Activated B cell treated with CpG ODN at 0.5 μM for 24 hours (primary cell): ENCODE measurements at regions not wholly inside any gene's neighbourhood (a gene's known extent, or its start where the extent isn't known, plus 50 kb on each side); places are given as distances from the start of the nearest gene placed in this dataset.

ENCODE experiments used
- ATAC-seq: fragments of 200-7000 bp; cut with Tn5 transposase; one replicate; pipeline ENCODE4 v1.10.0; 2021; ENCODE audit warnings: low read depth, mild to moderate bottlenecking, moderate library complexity
- CTCF ChIA-PET: fragments of 350-600 bp; sonication (Branson Sonifier 250); formaldehyde crosslinking; loops from one replicate; lab custom pipeline; 2021; ENCODE audit warnings: antibody characterized with exemption; lab: Charles Lee
- POLR2A ChIA-PET: fragments of 350-600 bp; sonication (Branson Sonifier 250); formaldehyde crosslinking; loops from one replicate; lab custom pipeline; 2021; ENCODE audit warnings: antibody characterized with exemption; lab: Charles Lee
- DNase-seq: peaks from one replicate; pipeline ENCODE4 v3.0.0; 2022
- H3K27ac Mint-ChIP-seq: one replicate; pipeline ENCODE4 v1.8.0; 2020; ENCODE audit warnings: mixed read lengths
- H3K27me3 Mint-ChIP-seq: one replicate; pipeline ENCODE4 v1.8.0; 2021; ENCODE audit warnings: mixed read lengths
- H3K36me3 Mint-ChIP-seq: one replicate; pipeline ENCODE4 v1.8.0; 2021; ENCODE audit warnings: low read depth, mixed read lengths
- H3K4me1 Mint-ChIP-seq: one replicate; pipeline ENCODE4 v1.8.0; 2021; ENCODE audit warnings: mixed read lengths
- H3K4me3 Mint-ChIP-seq: one replicate; pipeline ENCODE4 v1.8.0; 2020; ENCODE audit warnings: mild to moderate bottlenecking, mixed read lengths
- H3K9me3 Mint-ChIP-seq: one replicate; pipeline ENCODE4 v1.8.0; 2020; ENCODE audit warnings: mixed read lengths
- CTCF ChIP-seq: fragments of 200-600 bp; IDR thresholded peaks from one replicate; pipeline ENCODE4 v1.8.0; 2022; ENCODE audit warnings: antibody characterized with exemption, mild to moderate bottlenecking
- intact Hi-C: fragments of 100-400 bp; cut with micrococcal nuclease; formaldehyde crosslinking; loops from one replicate; pipeline ENCODE4 v1.15.1; 2024

DNA sequence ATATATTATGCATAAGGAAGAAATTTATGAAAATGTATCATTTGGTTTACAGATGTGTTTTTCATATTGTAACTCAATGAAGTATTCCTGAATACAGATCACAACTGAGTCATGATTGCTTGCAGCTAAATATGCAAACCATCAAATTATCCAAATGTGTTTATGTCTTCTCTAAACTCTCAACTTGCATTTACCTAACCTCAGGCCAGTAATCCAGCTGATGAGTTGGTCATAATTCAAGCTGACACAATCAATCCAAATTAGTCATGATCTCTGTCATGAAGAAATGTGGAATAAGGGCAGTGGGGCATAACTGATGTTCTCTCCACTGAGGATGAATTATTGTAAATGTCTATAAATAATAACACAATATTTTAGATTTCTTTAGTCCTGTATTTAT is 104.8 kb upstream of the CNTN1 start:
- Mint-ChIP-seq H3K27me3 (no peaks in the 10 kb centered on the region), H3K4me1 (no peaks in the 10 kb centered on the region), H3K4me3 (no peak overlapping the region), H3K27ac (no peak overlapping the region), H3K36me3 (no peaks in the 10 kb centered on the region), H3K9me3 (peaks cover 6% of the 10 kb centered on the region)
- intact Hi-C loops = no loop called here
- ATAC-seq (no peak), DNase-seq (no peak)
- no peak for TF ChIP-seq CTCF
- ChIA-PET POLR2A (no interaction called here), CTCF (no interaction called here)

GRCh38 chr12:40587970-40588369 is 104.3 kb upstream of the CNTN1 start:
- no peak for DNase-seq
- no peak for TF ChIP-seq CTCF
- Mint-ChIP-seq H3K27ac (no peak overlapping the region), H3K27me3 (no peaks in the 10 kb centered on the region), H3K4me1 (no peaks in the 10 kb centered on the region), H3K36me3 (no peaks in the 10 kb centered on the region), H3K9me3 (peaks cover 4% of the 10 kb centered on the region), H3K4me3 (no peak overlapping the region)
- POLR2A ChIA-PET = no interaction called here
- no peak for ATAC-seq
- intact Hi-C loops = no loop called here
- CTCF ChIA-PET = no interaction called here

DNA sequence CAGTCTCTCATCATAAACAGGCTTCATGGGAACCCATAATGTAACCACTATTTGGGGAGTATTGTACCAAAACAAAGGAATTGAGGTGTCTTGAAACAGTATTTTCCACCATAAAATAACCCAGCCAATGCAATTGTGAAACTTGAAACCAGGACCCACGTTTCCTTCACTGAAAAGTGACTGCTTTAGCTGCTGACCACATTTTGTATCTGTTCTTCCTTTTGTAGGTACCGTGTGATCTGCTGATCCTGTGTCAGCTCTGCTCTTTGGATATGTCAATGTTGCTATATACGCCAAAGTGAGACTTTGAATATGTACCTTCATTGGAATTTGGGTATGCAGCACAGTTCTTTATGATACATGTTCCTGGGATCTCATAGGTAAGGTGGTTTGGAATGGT is 95.1 kb upstream of the CNTN1 start:
- ATAC-seq (no peak), DNase-seq (no peak)
- intact Hi-C loops = no loop called here
- no peak for TF ChIP-seq CTCF
- Mint-ChIP-seq H3K27me3 (no peaks in the 10 kb centered on the region), H3K36me3 (no peaks in the 10 kb centered on the region), H3K9me3 (peaks cover 2% of the 10 kb centered on the region), H3K4me1 (no peaks in the 10 kb centered on the region), H3K4me3 (no peak overlapping the region), H3K27ac (no peak overlapping the region)
- ChIA-PET POLR2A (no interaction called here), CTCF (no interaction called here)

GRCh38 chr12:40598073-40598472 is 94.2 kb upstream of the CNTN1 start:
- POLR2A ChIA-PET = no interaction called here
- intact Hi-C loops = no loop called here
- ATAC-seq = no peak
- no peak for DNase-seq
- H3K36me3 Mint-ChIP-seq = no peaks in the 10 kb centered on the region
- peaks cover 2% of the 10 kb centered on the region for H3K27me3 Mint-ChIP-seq
- H3K4me3 Mint-ChIP-seq = no peak overlapping the region
- H3K27ac Mint-ChIP-seq = no peak overlapping the region
- CTCF ChIA-PET = no interaction called here
- TF ChIP-seq CTCF = no peak
- H3K4me1 Mint-ChIP-seq = no peaks in the 10 kb centered on the region
- H3K9me3 Mint-ChIP-seq = peaks cover 2% of the 10 kb centered on the region

GRCh38 chr12:40602562-40602961 is 89.7 kb upstream of the CNTN1 start:
- ChIA-PET POLR2A (no interaction called here), CTCF (no interaction called here)

More at GRCh38 chr12:40602562-40602961, 89.7 kb upstream of the CNTN1 start:
- Mint-ChIP-seq H3K4me3 (no peak overlapping the region), H3K27me3 (peaks cover 2% of the 10 kb centered on the region), H3K4me1 (no peaks in the 10 kb centered on the region), H3K9me3 (peaks cover 4% of the 10 kb centered on the region), H3K36me3 (no peaks in the 10 kb centered on the region), H3K27ac (no peak overlapping the region)
- DNase-seq (no peak), ATAC-seq (no peak)
- TF ChIP-seq CTCF = no peak
- intact Hi-C loops = no loop called here
